ENCODE measurements at regions not wholly inside any gene's neighbourhood (a gene's known extent, or its start where the extent isn't known, plus 50 kb on each side); places are given as distances from the start of the nearest gene placed in this dataset.
"Not testable (repeated sequence)": the region's sequence is repeated elsewhere in the genome, so short reads cannot be mapped to it uniquely, and the experiment has no call there.

- no peak overlapping the region for H3K4me3 ChIP-seq (ENCODE audit: low read depth, low read length)
- no peak for TF ChIP-seq CTCF (IDR thresholded peaks at IDR 0.05; ENCODE audit: low read depth, low read length)
Measured at GRCh38 chr3:31114929-31115283, 220.4 kb upstream of the GADL1 start.

DNA sequence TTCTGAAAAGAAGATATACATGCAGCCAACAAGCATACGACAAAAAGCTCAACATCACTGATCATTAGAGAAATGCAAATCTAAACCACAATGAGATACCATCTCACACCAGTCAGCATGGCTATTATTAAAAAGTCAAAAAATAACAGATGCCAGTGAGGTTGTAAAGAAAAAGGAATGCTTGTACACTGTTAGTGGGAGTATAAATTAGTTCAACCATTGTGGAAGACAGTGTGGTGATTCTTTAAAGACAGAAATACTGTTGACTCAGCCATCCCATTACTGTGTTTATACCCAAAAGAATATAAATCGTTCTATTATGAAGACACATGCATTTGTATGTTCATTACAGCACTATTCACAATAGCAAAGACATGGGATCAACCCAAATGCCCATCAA is 221.1 kb upstream of the GADL1 start:
- not testable (repeated sequence) for H3K4me3 ChIP-seq (ENCODE audit: low read depth, low read length)

DNA sequence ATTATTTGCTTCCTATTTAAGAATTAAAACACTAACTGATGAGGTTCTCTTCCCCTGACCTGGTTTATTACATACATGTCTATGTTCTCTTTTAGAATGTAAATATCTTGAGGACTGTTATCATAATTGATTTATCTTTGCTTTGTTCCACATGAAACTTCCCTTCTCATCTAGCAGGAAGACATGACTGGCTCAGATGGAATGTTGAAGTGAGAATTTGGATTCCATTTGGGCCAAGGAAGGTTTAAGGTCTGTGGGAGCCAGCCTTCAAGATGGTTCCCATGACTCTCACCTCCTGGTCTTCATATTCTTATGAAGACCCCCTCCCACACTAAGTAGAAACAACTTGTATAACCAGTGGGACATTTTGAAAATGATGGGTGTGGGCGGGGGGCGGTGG is 222.2 kb upstream of the GADL1 start:
- TF ChIP-seq CTCF (IDR thresholded peaks at IDR 0.05; ENCODE audit: low read depth, low read length): no peak
- no peak overlapping the region for H3K4me3 ChIP-seq (ENCODE audit: low read depth, low read length)

- TF ChIP-seq CTCF (IDR thresholded peaks at IDR 0.05; ENCODE audit: low read depth, low read length): no peak
- no peak overlapping the region for H3K4me3 ChIP-seq (ENCODE audit: low read depth, low read length)
Measured at GRCh38 chr3:31117854-31118253, 223.4 kb upstream of the GADL1 start.

DNA sequence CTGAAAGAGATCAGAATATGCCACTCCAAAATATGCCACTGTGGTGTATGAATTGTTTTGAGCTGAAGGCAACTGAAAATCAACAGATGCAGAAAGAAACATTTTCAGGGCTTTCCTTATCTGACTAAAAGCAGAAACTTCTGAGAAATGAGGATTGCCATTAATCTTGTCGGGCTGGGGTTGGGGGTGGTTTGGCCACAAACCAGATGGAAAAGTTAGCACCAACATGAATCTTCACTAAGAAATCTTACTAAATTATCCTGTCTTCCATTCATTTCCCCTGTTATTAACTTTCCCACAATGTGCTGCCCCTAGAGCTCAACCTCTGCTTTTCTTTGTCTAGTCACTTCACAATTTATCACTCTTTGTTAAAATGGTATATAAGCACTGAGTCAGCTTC is 229.9 kb upstream of the GADL1 start:
- no peak for TF ChIP-seq CTCF (IDR thresholded peaks at IDR 0.05; ENCODE audit: low read depth, low read length)
- no peak overlapping the region for H3K4me3 ChIP-seq (ENCODE audit: low read depth, low read length)

DNA sequence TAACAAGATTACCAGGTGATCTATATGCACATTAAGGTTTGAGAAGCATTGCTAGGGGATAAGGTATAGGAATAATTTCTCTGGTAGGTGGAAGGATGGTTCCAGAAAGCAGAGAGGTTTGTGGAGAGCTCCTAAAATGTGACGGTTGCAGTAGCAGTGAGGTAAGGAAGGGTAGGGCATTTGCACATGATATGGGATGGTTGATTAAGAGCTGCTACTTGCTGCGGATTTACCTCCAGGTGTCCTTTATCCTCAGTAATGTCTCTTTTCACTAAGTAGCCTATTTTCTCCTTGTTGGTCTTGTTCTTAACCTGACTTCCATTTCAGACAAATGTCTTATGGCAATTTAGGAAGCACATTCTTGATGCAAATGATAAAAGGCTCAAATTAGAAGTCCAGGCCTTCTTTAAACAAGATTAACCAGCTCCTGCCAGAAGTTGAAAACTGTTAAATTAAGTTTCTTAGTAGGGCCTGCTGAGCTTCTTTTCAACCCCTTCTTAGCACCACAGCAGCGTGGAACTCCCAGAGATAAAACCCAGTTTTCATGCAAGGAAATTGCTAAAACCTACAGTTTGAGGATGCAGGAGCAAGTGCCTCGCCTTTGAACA is 231.1 kb upstream of the GADL1 start:
- no peak for TF ChIP-seq CTCF (IDR thresholded peaks at IDR 0.05; ENCODE audit: low read depth, low read length)
- H3K4me3 ChIP-seq (ENCODE audit: low read depth, low read length): no peak overlapping the region

- no peak overlapping the region for H3K4me3 ChIP-seq (ENCODE audit: low read depth, low read length)
- TF ChIP-seq CTCF (IDR thresholded peaks at IDR 0.05; ENCODE audit: low read depth, low read length): no peak
Measured at GRCh38 chr3:31129241-31129640, 234.8 kb upstream of the GADL1 start.

DNA sequence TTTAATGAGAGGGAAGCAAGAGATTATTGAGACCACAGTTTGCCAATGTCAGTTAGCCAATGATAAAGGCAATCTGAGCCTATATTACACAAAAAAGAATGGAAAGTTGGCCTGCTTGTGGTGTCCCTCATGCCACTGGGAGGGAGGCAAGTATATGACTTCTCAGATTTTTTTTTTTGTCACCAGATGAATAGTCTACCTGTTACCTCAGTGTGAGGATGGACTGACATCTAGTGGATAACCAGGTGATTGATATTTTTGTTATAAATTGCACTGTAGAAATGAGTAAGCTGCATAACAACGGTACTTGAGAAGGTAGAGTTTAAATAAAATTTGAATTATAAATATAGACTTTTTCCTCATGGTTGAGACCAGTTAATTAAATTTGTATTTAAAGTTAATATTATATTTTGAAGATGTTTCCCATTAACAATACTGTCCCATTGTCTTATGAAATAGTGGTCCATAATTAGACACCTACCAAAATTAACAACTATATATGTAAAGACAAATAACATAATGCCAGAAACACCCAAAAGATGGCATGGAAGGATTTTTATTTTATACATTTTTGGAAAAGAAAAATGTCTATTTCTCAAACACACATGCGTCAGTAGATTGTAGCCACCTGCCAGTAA is 237.8 kb upstream of the GADL1 start:
- TF ChIP-seq CTCF (IDR thresholded peaks at IDR 0.05; ENCODE audit: low read depth, low read length): peak; percentile 19; the same call in 1 of the 2 replicates
- H3K4me3 ChIP-seq (ENCODE audit: low read depth, low read length): no peak overlapping the region

Data from WI38 (cell line).